ENCODE measurements at regions not wholly inside any gene's neighbourhood (a gene's known extent, or its start where the extent isn't known, plus 50 kb on each side); places are given as distances from the start of the nearest gene placed in this dataset.

- in situ Hi-C loops (cut with MboI; ENCODE audit: low sequenced_read_pairs, unreplicated experiment): no loop called here
- no peak for DNase-seq (ENCODE audit: low spot score)
- no peak for TF ChIP-seq CTCF (IDR thresholded peaks at IDR 0.05; ENCODE audit: borderline replicate concordance, control extremely low read depth, extremely low read depth, insufficient read depth, missing control alignments)
Observed at GRCh38 chr3:101081999-101082398, 88.8 kb upstream of the ABI3BP start.

GRCh38 chr3:101081446-101081845, 88.2 kb upstream of the ABI3BP start:
- in situ Hi-C loops (cut with MboI; ENCODE audit: low sequenced_read_pairs, unreplicated experiment): no loop called here
- DNase-seq (ENCODE audit: low spot score): no peak
- TF ChIP-seq CTCF (IDR thresholded peaks at IDR 0.05; ENCODE audit: borderline replicate concordance, control extremely low read depth, extremely low read depth, insufficient read depth, missing control alignments): no peak

GRCh38 chr3:101077361-101078011, 84.3 kb upstream of the ABI3BP start:
- in situ Hi-C loops (cut with MboI; ENCODE audit: low sequenced_read_pairs, unreplicated experiment): no loop called here
- no peak for TF ChIP-seq CTCF (IDR thresholded peaks at IDR 0.05; ENCODE audit: borderline replicate concordance, control extremely low read depth, extremely low read depth, insufficient read depth, missing control alignments)
- no peak for DNase-seq (ENCODE audit: low spot score)

GRCh38 chr3:101074518-101074917, 81.3 kb upstream of the ABI3BP start:
- TF ChIP-seq CTCF (IDR thresholded peaks at IDR 0.05; ENCODE audit: borderline replicate concordance, control extremely low read depth, extremely low read depth, insufficient read depth, missing control alignments): no peak
- in situ Hi-C loops (cut with MboI; ENCODE audit: low sequenced_read_pairs, unreplicated experiment): no loop called here

GRCh38 chr3:101072300-101072699, 79.1 kb upstream of the ABI3BP start:
- in situ Hi-C loops (cut with MboI; ENCODE audit: low sequenced_read_pairs, unreplicated experiment): no loop called here
- TF ChIP-seq CTCF (IDR thresholded peaks at IDR 0.05; ENCODE audit: borderline replicate concordance, control extremely low read depth, extremely low read depth, insufficient read depth, missing control alignments): no peak
- DNase-seq (ENCODE audit: low spot score): no peak

More at GRCh38 chr3:101074518-101074917, 81.3 kb upstream of the ABI3BP start:
- no peak for DNase-seq (ENCODE audit: low spot score)

GRCh38 chr3:101070799-101071121, 77.5 kb upstream of the ABI3BP start:
- no peak for DNase-seq (ENCODE audit: low spot score)
- in situ Hi-C loops (cut with MboI; ENCODE audit: low sequenced_read_pairs, unreplicated experiment): no loop called here
- TF ChIP-seq CTCF (IDR thresholded peaks at IDR 0.05; ENCODE audit: borderline replicate concordance, control extremely low read depth, extremely low read depth, insufficient read depth, missing control alignments): no peak
